Hematopoietic multipotent progenitor cell treated with erythropoietin and hydrocortisone succinate and interleukin-3 and kit ligand, for 8 days (in vitro differentiated cells): ENCODE measurements at regions not wholly inside any gene's neighbourhood (a gene's known extent, or its start where the extent isn't known, plus 50 kb on each side); places are given as distances from the start of the nearest gene placed in this dataset.

ENCODE experiments used
- DNase-seq: peaks from one replicate; pipeline ENCODE4 v3.0.0-alpha.2; 2015

GRCh38 chr5:52734557-52734956 is 53.2 kb upstream of the ITGA1 start:
- no peak for DNase-seq

DNA sequence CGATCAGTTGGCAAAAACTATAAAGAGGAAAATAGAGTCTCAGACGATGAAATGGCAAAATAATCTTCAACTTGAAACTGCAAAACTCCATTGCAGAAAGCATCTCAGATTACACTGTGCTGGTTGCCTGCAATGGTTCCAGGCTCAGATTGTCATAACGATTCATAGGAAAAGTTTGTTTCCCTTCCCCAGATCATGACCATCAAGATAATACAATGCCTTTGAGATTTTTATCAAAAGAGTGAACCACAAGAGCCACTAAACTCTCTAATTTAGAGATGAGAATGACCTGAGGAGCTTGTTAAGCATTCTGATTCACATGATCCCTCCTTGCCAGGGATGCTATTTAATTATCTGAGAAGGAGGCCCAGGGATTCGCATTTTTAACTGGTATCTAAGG is 52.6 kb upstream of the ITGA1 start:
- DNase-seq = no peak
